ENCODE measurements at regions not wholly inside any gene's neighbourhood (a gene's known extent, or its start where the extent isn't known, plus 50 kb on each side); places are given as distances from the start of the nearest gene placed in this dataset.

- TF ChIP-seq, protein P1, sequence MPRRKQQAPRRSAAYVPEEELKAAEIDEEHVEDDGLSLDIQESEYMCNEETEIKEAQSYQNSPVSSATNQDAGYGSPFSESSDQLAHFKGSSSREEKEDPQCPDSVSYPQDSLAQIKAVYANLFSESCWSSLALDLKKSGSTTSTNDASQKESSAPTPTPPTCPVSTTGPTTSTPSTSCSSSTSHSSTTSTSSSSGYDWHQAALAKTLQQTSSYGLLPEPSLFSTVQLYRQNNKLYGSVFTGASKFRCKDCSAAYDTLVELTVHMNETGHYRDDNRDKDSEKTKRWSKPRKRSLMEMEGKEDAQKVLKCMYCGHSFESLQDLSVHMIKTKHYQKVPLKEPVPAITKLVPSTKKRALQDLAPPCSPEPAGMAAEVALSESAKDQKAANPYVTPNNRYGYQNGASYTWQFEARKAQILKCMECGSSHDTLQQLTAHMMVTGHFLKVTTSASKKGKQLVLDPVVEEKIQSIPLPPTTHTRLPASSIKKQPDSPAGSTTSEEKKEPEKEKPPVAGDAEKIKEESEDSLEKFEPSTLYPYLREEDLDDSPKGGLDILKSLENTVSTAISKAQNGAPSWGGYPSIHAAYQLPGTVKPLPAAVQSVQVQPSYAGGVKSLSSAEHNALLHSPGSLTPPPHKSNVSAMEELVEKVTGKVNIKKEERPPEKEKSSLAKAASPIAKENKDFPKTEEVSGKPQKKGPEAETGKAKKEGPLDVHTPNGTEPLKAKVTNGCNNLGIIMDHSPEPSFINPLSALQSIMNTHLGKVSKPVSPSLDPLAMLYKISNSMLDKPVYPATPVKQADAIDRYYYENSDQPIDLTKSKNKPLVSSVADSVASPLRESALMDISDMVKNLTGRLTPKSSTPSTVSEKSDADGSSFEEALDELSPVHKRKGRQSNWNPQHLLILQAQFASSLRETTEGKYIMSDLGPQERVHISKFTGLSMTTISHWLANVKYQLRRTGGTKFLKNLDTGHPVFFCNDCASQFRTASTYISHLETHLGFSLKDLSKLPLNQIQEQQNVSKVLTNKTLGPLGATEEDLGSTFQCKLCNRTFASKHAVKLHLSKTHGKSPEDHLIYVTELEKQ (tag by site-specific recombination; IDR thresholded peaks at IDR 0.05; ENCODE audit: borderline replicate concordance), result no peak
- TF ChIP-seq, protein P2, sequence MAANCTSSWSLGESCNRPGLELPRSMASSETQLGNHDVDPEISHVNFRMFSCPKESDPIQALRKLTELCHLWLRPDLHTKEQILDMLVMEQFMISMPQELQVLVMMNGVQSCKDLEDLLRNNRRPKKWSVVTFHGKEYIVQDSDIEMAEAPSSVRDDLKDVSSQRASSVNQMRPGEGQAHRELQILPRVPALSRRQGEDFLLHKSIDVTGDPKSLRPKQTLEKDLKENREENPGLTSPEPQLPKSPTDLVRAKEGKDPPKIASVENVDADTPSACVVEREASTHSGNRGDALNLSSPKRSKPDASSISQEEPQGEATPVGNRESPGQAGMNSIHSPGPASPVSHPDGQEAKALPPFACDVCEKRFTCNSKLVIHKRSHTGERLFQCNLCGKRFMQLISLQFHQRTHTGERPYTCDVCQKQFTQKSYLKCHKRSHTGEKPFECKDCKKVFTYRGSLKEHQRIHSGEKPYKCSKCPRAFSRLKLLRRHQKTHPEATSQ (tag by site-specific recombination; IDR thresholded peaks at IDR 0.05), result no peak
- TF ChIP-seq ZNF629 (tag by site-specific recombination; IDR thresholded peaks at IDR 0.05) (no peak), KLF10 (tag by site-specific recombination; IDR thresholded peaks at IDR 0.05) (no peak), ZSCAN18 (tag by site-specific recombination; IDR thresholded peaks at IDR 0.05) (no peak), ZSCAN30 (tag by site-specific recombination; IDR thresholded peaks at IDR 0.05) (no peak), ZNF274 (IDR thresholded peaks at IDR 0.05; ENCODE audit: low read length) (no peak), ZNF274 (tag by site-specific recombination; IDR thresholded peaks at IDR 0.05; ENCODE audit: borderline replicate concordance) (no peak), OSR2 (tag by site-specific recombination; IDR thresholded peaks at IDR 0.05) (no peak), ZNF670 (tag by site-specific recombination; IDR thresholded peaks at IDR 0.05; ENCODE audit: low read depth) (no peak), ZNF37A (tag by site-specific recombination; IDR thresholded peaks at IDR 0.05) (no peak), FEZF1 (tag by site-specific recombination; IDR thresholded peaks at IDR 0.05) (no peak), KLF17 (tag by site-specific recombination; IDR thresholded peaks at IDR 0.05) (no peak), ZNF473 (tag by site-specific recombination; IDR thresholded peaks at IDR 0.05) (no peak), INSM2 (tag by site-specific recombination; IDR thresholded peaks at IDR 0.05) (no peak), ZNF571 (tag by site-specific recombination; IDR thresholded peaks at IDR 0.05) (no peak), ZNF558 (tag by site-specific recombination; IDR thresholded peaks at IDR 0.05) (no peak)
- TF ChIP-seq, protein P3, sequence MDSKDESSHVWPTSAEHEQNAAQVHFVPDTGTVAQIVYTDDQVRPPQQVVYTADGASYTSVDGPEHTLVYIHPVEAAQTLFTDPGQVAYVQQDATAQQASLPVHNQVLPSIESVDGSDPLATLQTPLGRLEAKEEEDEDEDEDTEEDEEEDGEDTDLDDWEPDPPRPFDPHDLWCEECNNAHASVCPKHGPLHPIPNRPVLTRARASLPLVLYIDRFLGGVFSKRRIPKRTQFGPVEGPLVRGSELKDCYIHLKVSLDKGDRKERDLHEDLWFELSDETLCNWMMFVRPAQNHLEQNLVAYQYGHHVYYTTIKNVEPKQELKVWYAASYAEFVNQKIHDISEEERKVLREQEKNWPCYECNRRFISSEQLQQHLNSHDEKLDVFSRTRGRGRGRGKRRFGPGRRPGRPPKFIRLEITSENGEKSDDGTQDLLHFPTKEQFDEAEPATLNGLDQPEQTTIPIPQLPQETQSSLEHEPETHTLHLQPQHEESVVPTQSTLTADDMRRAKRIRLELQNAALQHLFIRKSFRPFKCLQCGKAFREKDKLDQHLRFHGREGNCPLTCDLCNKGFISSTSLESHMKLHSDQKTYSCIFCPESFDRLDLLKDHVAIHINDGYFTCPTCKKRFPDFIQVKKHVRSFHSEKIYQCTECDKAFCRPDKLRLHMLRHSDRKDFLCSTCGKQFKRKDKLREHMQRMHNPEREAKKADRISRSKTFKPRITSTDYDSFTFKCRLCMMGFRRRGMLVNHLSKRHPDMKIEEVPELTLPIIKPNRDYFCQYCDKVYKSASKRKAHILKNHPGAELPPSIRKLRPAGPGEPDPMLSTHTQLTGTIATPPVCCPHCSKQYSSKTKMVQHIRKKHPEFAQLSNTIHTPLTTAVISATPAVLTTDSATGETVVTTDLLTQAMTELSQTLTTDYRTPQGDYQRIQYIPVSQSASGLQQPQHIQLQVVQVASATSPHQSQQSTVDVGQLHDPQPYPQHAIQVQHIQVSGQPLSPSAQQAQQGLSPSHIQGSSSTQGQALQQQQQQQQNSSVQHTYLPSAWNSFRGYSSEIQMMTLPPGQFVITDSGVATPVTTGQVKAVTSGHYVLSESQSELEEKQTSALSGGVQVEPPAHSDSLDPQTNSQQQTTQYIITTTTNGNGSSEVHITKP (tag by site-specific recombination; IDR thresholded peaks at IDR 0.05), result peak; percentile 48
Measured at GRCh38 chr6:14865531-14866100, 380.3 kb upstream of the JARID2 start (continued).
